Right lobe of liver (tissue), 6 donors: ENCODE measurements at regions not wholly inside any gene's neighbourhood (a gene's known extent, or its start where the extent isn't known, plus 50 kb on each side); places are given as distances from the start of the nearest gene placed in this dataset.
A peak's percentile ranks its signal among the peaks of the same experiment; 100 is the strongest.

Experiments used
- ATAC-seq, 4 donors: fragments of 200-7000 bp; cut with Tn5 transposase; one replicate each; pipeline ENCODE4 v1.9.1; 2020; ENCODE audit warnings: mild to moderate bottlenecking in 4 of 4, moderate library complexity in 4 of 4
- DNase-seq, 3 donors: peaks; one replicate each; pipeline ENCODE4 v3.0.0-alpha.2; 2020
- H3K27ac ChIP-seq, 3 donors: fragments of 200-600 bp; one replicate each; pipeline ENCODE4 v1.8.0; 2022
- H3K27me3 ChIP-seq, 2 donors: fragments of 200-600 bp; one replicate each; pipeline ENCODE4 v1.8.0; 2022
- H3K36me3 ChIP-seq, 4 donors: fragments of 200-600 bp; sonication (generic) in 1 of 4; one replicate each; pipeline versions ENCODE4 v1.5.1 to v1.8.0; 2017 to 2022; ENCODE audit warnings: control low read depth in 1 of 4
- H3K4me1 ChIP-seq, 4 donors: fragments of 200-600 bp; sonication (generic) in 1 of 4; one replicate each; pipeline versions ENCODE4 v1.5.1 to v1.8.0; 2017 to 2022; ENCODE audit warnings: control low read depth in 1 of 4
- H3K4me3 ChIP-seq, 3 donors: fragments of 200-600 bp; one replicate each; pipeline ENCODE4 v1.8.0; 2022
- H3K9me3 ChIP-seq, 4 donors: fragments of 200-600 bp; sonication (generic) in 1 of 4; one replicate each; pipeline versions ENCODE4 v1.5.1 to v1.8.0; 2017 to 2022; ENCODE audit warnings: control low read depth in 1 of 4
- POLR2A ChIP-seq: fragments of 450-650 bp; IDR thresholded peaks from one replicate; pipeline ENCODE4 v1.6.1; 2017; ENCODE audit warnings: antibody characterized with exemption, mild to moderate bottlenecking
- WGBS: methylation state at CpG from one replicate; pipeline ENCODE4 v1.1.6; 2018; ENCODE audit warnings: low coverage, low lambda C conversion rate; ENCODE audit not compliant: insufficient coverage; ENCODE audit errors: missing lambda C conversion rate; 5-methylcytosine and 5-hydroxymethylcytosine counted together
- intact Hi-C, 2 donors: fragments of 100-400 bp; cut with DNase I; formaldehyde crosslinking; loops; one replicate each; pipeline versions ENCODE4 v1.11.2 to v1.14.1; 2022
- TF ChIP-seq, protein P1 (sequence below), 4 donors: fragments of 200-600 bp in 3 of 4; fragments of 450-650 bp in 1 of 4; IDR thresholded peaks; one replicate each; pipeline versions ENCODE4 v1.5.1 to v1.8.0; 2016 to 2022; ENCODE audit warnings: antibody characterized with exemption in 4 of 4, mild to moderate bottlenecking in 2 of 4
- donor health status: DM: no; HTN: yes; CAD: no.
- donor health status: DM: no; HTN: no; CAD: no.
- donor health status: DM: no; HTN: no; CAD: no.
- donor health status: DM: no; HTN: yes; CAD: no.
- donor health status: DM: no; HTN: yes; CAD: no.

DNA sequence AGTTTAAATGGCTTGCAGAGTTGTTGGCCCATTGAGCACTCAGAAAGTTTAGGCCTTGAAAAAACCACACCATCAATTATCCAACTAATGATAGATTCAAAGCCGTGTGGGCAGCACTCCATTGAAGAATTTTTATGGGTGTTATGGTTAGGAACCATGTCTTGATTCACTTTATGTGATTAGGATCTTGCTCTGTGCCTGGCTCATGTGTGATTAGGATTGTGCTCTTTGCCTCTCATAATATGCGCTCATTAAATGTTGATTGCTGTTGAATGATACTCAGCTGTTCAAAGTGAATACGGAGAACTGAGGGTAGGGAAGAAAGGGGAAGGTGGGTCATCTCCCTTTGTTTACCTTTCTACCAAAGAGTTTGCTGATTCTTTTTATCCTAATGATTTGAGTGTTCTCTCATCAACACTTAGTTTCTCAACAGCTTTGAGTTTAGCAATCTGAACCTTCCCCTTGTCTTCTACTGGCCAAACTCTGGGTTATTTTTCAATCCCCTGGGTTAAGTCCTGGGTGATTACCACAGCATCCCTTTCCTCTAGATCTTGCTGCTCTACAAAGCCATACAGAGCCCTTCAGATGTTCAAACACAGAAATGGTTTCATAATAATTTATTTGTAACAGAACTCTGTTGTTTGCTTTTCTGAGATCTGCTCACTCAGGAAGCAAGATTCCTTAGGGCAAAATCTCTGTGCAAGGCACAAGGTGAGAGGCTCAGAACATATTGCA lies 668.8 kb upstream of the RGMB start:
- H3K36me3 ChIP-seq, result no peaks in the 10 kb centered on the region
- WGBS, result 41% methylated on average over 3 of the region's 3 CpGs
- H3K9me3 ChIP-seq, result no peaks in the 10 kb centered on the region
- TF ChIP-seq, protein P1, sequence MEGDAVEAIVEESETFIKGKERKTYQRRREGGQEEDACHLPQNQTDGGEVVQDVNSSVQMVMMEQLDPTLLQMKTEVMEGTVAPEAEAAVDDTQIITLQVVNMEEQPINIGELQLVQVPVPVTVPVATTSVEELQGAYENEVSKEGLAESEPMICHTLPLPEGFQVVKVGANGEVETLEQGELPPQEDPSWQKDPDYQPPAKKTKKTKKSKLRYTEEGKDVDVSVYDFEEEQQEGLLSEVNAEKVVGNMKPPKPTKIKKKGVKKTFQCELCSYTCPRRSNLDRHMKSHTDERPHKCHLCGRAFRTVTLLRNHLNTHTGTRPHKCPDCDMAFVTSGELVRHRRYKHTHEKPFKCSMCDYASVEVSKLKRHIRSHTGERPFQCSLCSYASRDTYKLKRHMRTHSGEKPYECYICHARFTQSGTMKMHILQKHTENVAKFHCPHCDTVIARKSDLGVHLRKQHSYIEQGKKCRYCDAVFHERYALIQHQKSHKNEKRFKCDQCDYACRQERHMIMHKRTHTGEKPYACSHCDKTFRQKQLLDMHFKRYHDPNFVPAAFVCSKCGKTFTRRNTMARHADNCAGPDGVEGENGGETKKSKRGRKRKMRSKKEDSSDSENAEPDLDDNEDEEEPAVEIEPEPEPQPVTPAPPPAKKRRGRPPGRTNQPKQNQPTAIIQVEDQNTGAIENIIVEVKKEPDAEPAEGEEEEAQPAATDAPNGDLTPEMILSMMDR (IDR thresholded peaks at IDR 0.05), result no peak
- no peak for TF ChIP-seq POLR2A
- H3K4me3 ChIP-seq, result no peak overlapping the region
- no peaks in the 10 kb centered on the region for H3K27me3 ChIP-seq
- H3K27ac ChIP-seq, result no peak overlapping the region
- peak in 1 of 4 donors; percentile 23 for ATAC-seq
- H3K4me1 ChIP-seq, result no peaks in the 10 kb centered on the region
- no peak for DNase-seq
- intact Hi-C loops, result no loop called here

DNA sequence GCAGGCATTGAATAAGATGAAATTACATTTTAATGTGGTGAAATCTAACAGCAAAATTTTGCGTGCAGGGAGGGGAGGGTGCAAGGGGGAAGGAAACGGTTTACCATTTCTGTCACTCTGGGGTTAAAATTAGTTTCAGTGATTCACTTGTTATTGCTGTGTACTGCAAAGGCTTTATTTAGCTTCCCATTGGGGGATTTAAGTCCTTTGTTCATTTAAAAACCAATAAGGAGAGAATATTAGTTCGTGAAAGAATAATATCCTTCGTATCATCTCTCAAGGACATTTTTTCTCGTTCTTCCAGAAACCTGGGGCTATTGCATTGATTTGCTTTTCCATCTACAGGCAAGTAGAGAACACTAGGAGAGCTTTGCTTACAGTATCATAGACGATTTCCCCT lies 667.8 kb upstream of the RGMB start:
- no peaks in the 10 kb centered on the region for H3K27me3 ChIP-seq
- H3K9me3 ChIP-seq, result no peaks in the 10 kb centered on the region
- WGBS, result 48% methylated on average over 6 of the region's 6 CpGs
- no peaks in the 10 kb centered on the region for H3K4me1 ChIP-seq
- no peak overlapping the region for H3K27ac ChIP-seq
- ATAC-seq, result no peak
- no peak overlapping the region for H3K4me3 ChIP-seq
- DNase-seq, result no peak
- TF ChIP-seq, protein P1 (IDR thresholded peaks at IDR 0.05), result no peak
- TF ChIP-seq POLR2A, result no peak
- no peaks in the 10 kb centered on the region for H3K36me3 ChIP-seq
- intact Hi-C loops, result no loop called here

DNA sequence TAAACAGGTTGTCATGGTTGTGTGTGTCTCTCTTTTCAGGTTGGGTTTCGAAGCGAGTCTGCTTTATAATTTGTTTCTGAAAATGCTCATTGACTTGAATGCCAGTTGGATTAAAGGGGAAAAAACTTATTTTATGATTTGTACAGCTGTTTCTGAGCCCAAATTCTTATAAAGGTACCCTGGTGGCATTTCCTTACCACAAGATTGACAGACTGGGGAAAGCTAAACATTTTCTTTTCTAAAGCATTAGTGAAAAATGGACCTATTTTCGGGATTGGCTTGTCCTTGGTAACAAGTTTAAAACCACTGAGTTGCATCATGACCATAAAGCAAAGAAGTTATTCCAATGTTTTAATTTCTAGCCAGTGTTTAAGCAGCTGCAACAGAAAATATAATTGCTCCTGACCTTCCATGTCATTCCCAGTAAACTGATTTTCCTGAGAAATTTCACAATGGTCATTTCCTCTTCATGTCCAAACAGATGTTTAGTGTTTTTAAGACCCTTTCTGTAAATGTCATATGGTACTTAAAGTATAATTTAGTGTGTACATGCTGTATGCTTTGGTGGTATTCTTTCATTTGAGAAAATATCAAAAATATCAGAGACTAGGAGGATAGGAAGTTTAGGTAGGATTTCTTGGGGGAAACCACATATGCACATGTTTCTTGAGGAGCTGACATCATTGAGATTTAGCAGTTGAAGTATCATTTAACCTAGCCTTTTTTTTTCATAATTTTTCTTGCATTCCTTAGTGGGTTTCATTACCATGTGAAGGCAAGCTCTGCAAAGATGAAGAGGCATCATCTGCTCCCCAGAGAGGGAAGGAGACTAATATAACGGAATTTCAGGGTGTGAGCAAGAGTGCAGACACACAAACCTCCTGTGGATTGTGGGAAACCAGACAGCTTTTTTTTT lies 667.1 kb upstream of the RGMB start:
- TF ChIP-seq POLR2A, result no peak

DNA sequence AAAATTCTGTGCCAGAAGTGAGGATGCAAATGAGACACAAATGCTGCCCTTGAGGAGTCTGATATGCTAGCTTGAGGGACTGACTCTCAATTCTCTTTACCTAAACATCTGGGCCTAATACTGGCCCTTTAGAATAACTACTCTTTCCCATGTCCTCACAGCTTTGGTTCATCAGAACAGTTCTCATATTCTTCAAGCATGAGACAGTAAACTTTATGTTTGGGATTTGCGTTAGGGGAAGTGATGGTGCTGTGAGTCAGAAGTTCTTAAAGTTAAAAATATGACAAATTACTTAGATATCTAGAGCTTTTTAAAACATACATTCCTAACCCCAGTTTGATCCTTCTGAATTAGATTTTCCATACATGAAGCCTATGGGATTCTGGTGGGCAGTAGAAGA lies 665.0 kb upstream of the RGMB start:
- no peak for TF ChIP-seq POLR2A
- TF ChIP-seq, protein P1 (IDR thresholded peaks at IDR 0.05), result no peak
- WGBS, result 57% methylated on average over 1 of the region's 1 CpG
- DNase-seq (no peak), ATAC-seq (no peak)
- Histone ChIP-seq H3K27ac (no peak overlapping the region), H3K36me3 (no peaks in the 10 kb centered on the region), H3K4me3 (no peak overlapping the region), H3K27me3 (no peaks in the 10 kb centered on the region), H3K4me1 (no peaks in the 10 kb centered on the region), H3K9me3 (no peaks in the 10 kb centered on the region)
- intact Hi-C loops, result no loop called here

More for the DNA sequence above, 667.1 kb upstream of the RGMB start:
- no peak overlapping the region for H3K27ac ChIP-seq
- DNase-seq, result no peak
- no peak overlapping the region for H3K4me3 ChIP-seq
- intact Hi-C loops, result no loop called here
- 35% methylated on average over 4 of the region's 4 CpGs for WGBS
- no peaks in the 10 kb centered on the region for H3K36me3 ChIP-seq
- no peak for ATAC-seq
- H3K4me1 ChIP-seq, result no peaks in the 10 kb centered on the region
- H3K27me3 ChIP-seq, result no peaks in the 10 kb centered on the region
- H3K9me3 ChIP-seq, result no peaks in the 10 kb centered on the region

DNA sequence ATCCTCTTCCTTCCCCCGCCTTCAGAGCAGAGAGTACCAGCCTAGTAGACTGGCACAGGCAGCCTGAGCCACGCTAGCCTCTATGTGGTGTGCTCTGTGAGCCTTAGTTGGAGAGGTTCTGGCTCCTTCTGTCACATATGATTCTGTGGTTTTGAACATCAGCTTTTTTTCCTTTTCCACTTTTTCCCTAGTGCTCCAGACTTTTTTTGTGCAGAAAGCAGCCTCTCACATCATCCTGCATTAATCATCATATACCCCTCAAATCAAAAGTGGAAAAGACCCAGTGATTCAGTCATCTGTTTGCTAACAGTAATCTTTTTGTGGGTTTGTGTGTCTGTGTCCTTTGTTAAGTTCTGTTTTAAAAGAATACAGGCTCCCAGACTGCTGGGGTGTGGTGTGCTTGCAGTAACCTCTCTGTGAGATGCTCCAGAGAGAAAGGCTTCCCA lies 663.9 kb upstream of the RGMB start:
- H3K27me3 ChIP-seq, result no peaks in the 10 kb centered on the region
- TF ChIP-seq POLR2A, result no peak
- TF ChIP-seq, protein P1 (IDR thresholded peaks at IDR 0.05), result no peak
- 38% methylated on average over 1 of the region's 2 CpGs for WGBS
- H3K4me1 ChIP-seq, result no peaks in the 10 kb centered on the region
- H3K4me3 ChIP-seq, result no peak overlapping the region
- no peaks in the 10 kb centered on the region for H3K36me3 ChIP-seq
- no peaks in the 10 kb centered on the region for H3K9me3 ChIP-seq
- intact Hi-C loops, result no loop called here
- H3K27ac ChIP-seq, result no peak overlapping the region
- DNase-seq, result no peak
- no peak for ATAC-seq
